Activated naive CD8-positive, alpha-beta T cell (primary cell): ENCODE measurements at regions not wholly inside any gene's neighbourhood (a gene's known extent, or its start where the extent isn't known, plus 50 kb on each side); places are given as distances from the start of the nearest gene placed in this dataset.
"Not testable (repeated sequence)": the region's sequence is repeated elsewhere in the genome, so short reads cannot be mapped to it uniquely, and the experiment has no call there.

Source experiments
- H3K27ac Mint-ChIP-seq: one replicate; pipeline ENCODE4 v1.8.0; 2021; ENCODE audit warnings: mixed read lengths
- H3K27me3 Mint-ChIP-seq: one replicate; pipeline ENCODE4 v1.8.0; 2021; ENCODE audit warnings: mixed read lengths
- H3K36me3 Mint-ChIP-seq: one replicate; pipeline ENCODE4 v1.8.0; 2021; ENCODE audit warnings: mixed read lengths
- H3K4me1 Mint-ChIP-seq: one replicate; pipeline ENCODE4 v1.8.0; 2021; ENCODE audit warnings: low read depth, mixed read lengths
- H3K4me3 Mint-ChIP-seq: one replicate; pipeline ENCODE4 v1.8.0; 2021; ENCODE audit warnings: mild to moderate bottlenecking, mixed read lengths
- H3K9me3 Mint-ChIP-seq: one replicate; pipeline ENCODE4 v1.8.0; 2021; ENCODE audit warnings: low read depth, mixed read lengths

- H3K4me3 Mint-ChIP-seq, H3K36me3 Mint-ChIP-seq, H3K9me3 Mint-ChIP-seq, H3K27me3 Mint-ChIP-seq, H3K27ac Mint-ChIP-seq, H3K4me1 Mint-ChIP-seq: not testable (repeated sequence)
These were observed 87.3 kb upstream of the EEPD1 start for GRCh38 chr7:36065563-36066342.

GRCh38 chr7:36066343-36066664 lies 86.8 kb upstream of the EEPD1 start:
- H3K36me3 Mint-ChIP-seq: no peaks in the 10 kb centered on the region
- H3K4me1 Mint-ChIP-seq: no peaks in the 10 kb centered on the region
- H3K4me3 Mint-ChIP-seq: no peak overlapping the region
- no peaks in the 10 kb centered on the region for H3K9me3 Mint-ChIP-seq
- no peaks in the 10 kb centered on the region for H3K27me3 Mint-ChIP-seq
- H3K27ac Mint-ChIP-seq: no peak overlapping the region

- peaks cover 2% of the 10 kb centered on the region for H3K27me3 Mint-ChIP-seq
- H3K36me3 Mint-ChIP-seq: no peaks in the 10 kb centered on the region
- H3K4me1 Mint-ChIP-seq: no peaks in the 10 kb centered on the region
- H3K9me3 Mint-ChIP-seq: no peaks in the 10 kb centered on the region
- no peak overlapping the region for H3K27ac Mint-ChIP-seq
- no peak overlapping the region for H3K4me3 Mint-ChIP-seq
These were observed 82.8 kb upstream of the EEPD1 start for GRCh38 chr7:36070230-36070629.

- no peaks in the 10 kb centered on the region for H3K4me1 Mint-ChIP-seq
- peaks cover 2% of the 10 kb centered on the region for H3K27me3 Mint-ChIP-seq
- H3K36me3 Mint-ChIP-seq: no peaks in the 10 kb centered on the region
- H3K9me3 Mint-ChIP-seq: no peaks in the 10 kb centered on the region
- no peak overlapping the region for H3K27ac Mint-ChIP-seq
- no peak overlapping the region for H3K4me3 Mint-ChIP-seq
These were observed 81.4 kb upstream of the EEPD1 start for GRCh38 chr7:36071605-36072004.

GRCh38 chr7:36072620-36073019 lies 80.4 kb upstream of the EEPD1 start:
- Mint-ChIP-seq H3K9me3 (no peaks in the 10 kb centered on the region), H3K4me1 (no peaks in the 10 kb centered on the region)

GRCh38 chr7:36075561-36075960 lies 77.5 kb upstream of the EEPD1 start:
- Mint-ChIP-seq H3K4me1 (no peaks in the 10 kb centered on the region), H3K27ac (no peak overlapping the region), H3K4me3 (no peak overlapping the region), H3K27me3 (peaks cover 2% of the 10 kb centered on the region), H3K9me3 (no peaks in the 10 kb centered on the region), H3K36me3 (no peaks in the 10 kb centered on the region)

More at GRCh38 chr7:36072620-36073019, 80.4 kb upstream of the EEPD1 start:
- Mint-ChIP-seq H3K4me3 (no peak overlapping the region), H3K36me3 (no peaks in the 10 kb centered on the region), H3K27me3 (peaks cover 2% of the 10 kb centered on the region), H3K27ac (no peak overlapping the region)

- Mint-ChIP-seq H3K27ac (no peak overlapping the region), H3K4me1 (no peaks in the 10 kb centered on the region), H3K36me3 (no peaks in the 10 kb centered on the region), H3K27me3 (peaks cover 2% of the 10 kb centered on the region), H3K4me3 (no peak overlapping the region), H3K9me3 (no peaks in the 10 kb centered on the region)
These were observed 77.0 kb upstream of the EEPD1 start for GRCh38 chr7:36076074-36076473.

- Mint-ChIP-seq H3K4me3 (no peak overlapping the region), H3K27me3 (no peaks in the 10 kb centered on the region), H3K36me3 (peaks cover 2% of the 10 kb centered on the region), H3K9me3 (no peaks in the 10 kb centered on the region), H3K4me1 (no peaks in the 10 kb centered on the region), H3K27ac (no peak overlapping the region)
These were observed 74.2 kb upstream of the EEPD1 start for GRCh38 chr7:36078816-36079360.

GRCh38 chr7:36079446-36080025 lies 73.5 kb upstream of the EEPD1 start:
- H3K4me3 Mint-ChIP-seq: no peak overlapping the region
- no peaks in the 10 kb centered on the region for H3K9me3 Mint-ChIP-seq
- H3K4me1 Mint-ChIP-seq: no peaks in the 10 kb centered on the region
- H3K27ac Mint-ChIP-seq: no peak overlapping the region
- H3K27me3 Mint-ChIP-seq: no peaks in the 10 kb centered on the region
- H3K36me3 Mint-ChIP-seq: peaks cover 2% of the 10 kb centered on the region

- no peak overlapping the region for H3K4me3 Mint-ChIP-seq
- no peaks in the 10 kb centered on the region for H3K9me3 Mint-ChIP-seq
- H3K36me3 Mint-ChIP-seq: peaks cover 2% of the 10 kb centered on the region
- no peak overlapping the region for H3K27ac Mint-ChIP-seq
- no peaks in the 10 kb centered on the region for H3K4me1 Mint-ChIP-seq
- no peaks in the 10 kb centered on the region for H3K27me3 Mint-ChIP-seq
These were observed 72.2 kb upstream of the EEPD1 start for GRCh38 chr7:36080843-36081242.

- H3K36me3 Mint-ChIP-seq: peaks cover 2% of the 10 kb centered on the region
- H3K4me1 Mint-ChIP-seq: no peaks in the 10 kb centered on the region
- no peaks in the 10 kb centered on the region for H3K9me3 Mint-ChIP-seq
- H3K27me3 Mint-ChIP-seq: no peaks in the 10 kb centered on the region
- no peak overlapping the region for H3K27ac Mint-ChIP-seq
- H3K4me3 Mint-ChIP-seq: no peak overlapping the region
These were observed 70.8 kb upstream of the EEPD1 start for GRCh38 chr7:36082216-36082615.

GRCh38 chr7:36082910-36083309 lies 70.1 kb upstream of the EEPD1 start:
- no peak overlapping the region for H3K27ac Mint-ChIP-seq
- no peaks in the 10 kb centered on the region for H3K9me3 Mint-ChIP-seq
- no peaks in the 10 kb centered on the region for H3K4me1 Mint-ChIP-seq
- H3K27me3 Mint-ChIP-seq: no peaks in the 10 kb centered on the region
- H3K4me3 Mint-ChIP-seq: no peak overlapping the region
- peaks cover 4% of the 10 kb centered on the region for H3K36me3 Mint-ChIP-seq

- no peak overlapping the region for H3K4me3 Mint-ChIP-seq
- no peaks in the 10 kb centered on the region for H3K4me1 Mint-ChIP-seq
- H3K27ac Mint-ChIP-seq: no peak overlapping the region
- H3K36me3 Mint-ChIP-seq: peaks cover 8% of the 10 kb centered on the region
- H3K27me3 Mint-ChIP-seq: no peaks in the 10 kb centered on the region
- no peaks in the 10 kb centered on the region for H3K9me3 Mint-ChIP-seq
These were observed 69.3 kb upstream of the EEPD1 start for GRCh38 chr7:36083626-36084380.

GRCh38 chr7:36084485-36085091 lies 68.5 kb upstream of the EEPD1 start:
- Mint-ChIP-seq H3K4me3 (no peak overlapping the region), H3K4me1 (no peaks in the 10 kb centered on the region), H3K27ac (no peak overlapping the region), H3K36me3 (peaks cover 8% of the 10 kb centered on the region), H3K27me3 (no peaks in the 10 kb centered on the region), H3K9me3 (no peaks in the 10 kb centered on the region)

GRCh38 chr7:36085096-36085495 lies 68.0 kb upstream of the EEPD1 start:
- Mint-ChIP-seq H3K27me3 (no peaks in the 10 kb centered on the region), H3K9me3 (no peaks in the 10 kb centered on the region), H3K4me3 (no peak overlapping the region), H3K27ac (no peak overlapping the region), H3K4me1 (no peaks in the 10 kb centered on the region), H3K36me3 (peaks cover 8% of the 10 kb centered on the region)
